ENCODE measurements at regions not wholly inside any gene's neighbourhood (a gene's known extent, or its start where the extent isn't known, plus 50 kb on each side); places are given as distances from the start of the nearest gene placed in this dataset.

- no peak overlapping the region for H3K27ac ChIP-seq
- no peak overlapping the region for H3K4me3 ChIP-seq
- no peak for DNase-seq
- no peaks in the 10 kb centered on the region for H3K27me3 ChIP-seq (replicated peaks; ENCODE audit: insufficient read depth)
- no peaks in the 10 kb centered on the region for H3K9me3 ChIP-seq (ENCODE audit: low read depth)
- H3K79me2 ChIP-seq (ENCODE audit: insufficient read depth): no peaks in the 10 kb centered on the region
- no peaks in the 10 kb centered on the region for H3K36me3 ChIP-seq (ENCODE audit: low read depth)
- no peak overlapping the region for H3K4me2 ChIP-seq (ENCODE audit: unreplicated experiment)
- WGBS, 2 experiments (ENCODE audit: low coverage in 1 of 2, low lambda C conversion rate in 2 of 2, missing lambda C conversion rate in 2 of 2): 94 to 100% methylated on average over 1 of the region's 1 CpG
- no peaks in the 10 kb centered on the region for H4K20me1 ChIP-seq (ENCODE audit: insufficient read depth)
- H3K4me1 ChIP-seq (ENCODE audit: insufficient read depth): no peaks in the 10 kb centered on the region
- no peak overlapping the region for H2AFZ ChIP-seq
- in situ Hi-C loops (cut with MboI): no loop called here
- TF ChIP-seq EZH2phosphoT487 (IDR thresholded peaks at IDR 0.05; ENCODE audit: insufficient read depth, low read depth): no peak
- TF ChIP-seq EZH2 (IDR thresholded peaks at IDR 0.05; ENCODE audit: insufficient read depth, poor library complexity, severe bottlenecking): no peak
- H3K9me2 ChIP-seq (ENCODE audit: insufficient read depth): no peaks in the 10 kb centered on the region
- H3F3A ChIP-seq (ENCODE audit: insufficient read depth): no peaks in the 10 kb centered on the region
- no peak overlapping the region for H3K9ac ChIP-seq
Observed at GRCh38 chr3:5035113-5035512, 55.9 kb downstream of the BHLHE40 start.

GRCh38 chr3:5035692-5036391, 56.6 kb downstream of the BHLHE40 start:
- Histone ChIP-seq H4K20me1 (ENCODE audit: insufficient read depth) (no peaks in the 10 kb centered on the region), H3K27me3 (replicated peaks; ENCODE audit: insufficient read depth) (no peaks in the 10 kb centered on the region), H3F3A (ENCODE audit: insufficient read depth) (no peaks in the 10 kb centered on the region), H3K4me2 (ENCODE audit: unreplicated experiment) (no peak overlapping the region), H3K79me2 (ENCODE audit: insufficient read depth) (no peaks in the 10 kb centered on the region), H3K4me1 (ENCODE audit: insufficient read depth) (no peaks in the 10 kb centered on the region), H3K27ac (no peak overlapping the region), H3K9ac (no peak overlapping the region), H3K9me2 (ENCODE audit: insufficient read depth) (no peaks in the 10 kb centered on the region), H3K9me3 (ENCODE audit: low read depth) (no peaks in the 10 kb centered on the region), H3K4me3 (no peak overlapping the region), H3K36me3 (ENCODE audit: low read depth) (no peaks in the 10 kb centered on the region), H2AFZ (no peak overlapping the region)
- in situ Hi-C loops (cut with MboI): no loop called here
- 88 to 91% methylated on average over 13 of the region's 13 CpGs for WGBS, 2 experiments (ENCODE audit: low coverage in 1 of 2, low lambda C conversion rate in 2 of 2, missing lambda C conversion rate in 2 of 2)
- no peak for TF ChIP-seq EZH2phosphoT487 (IDR thresholded peaks at IDR 0.05; ENCODE audit: insufficient read depth, low read depth)
- TF ChIP-seq EZH2 (IDR thresholded peaks at IDR 0.05; ENCODE audit: insufficient read depth, poor library complexity, severe bottlenecking): no peak
- peak; percentile 33 for DNase-seq

- H3K27ac ChIP-seq: no peak overlapping the region
- in situ Hi-C loops (cut with MboI): no loop called here
- TF ChIP-seq EZH2phosphoT487 (IDR thresholded peaks at IDR 0.05; ENCODE audit: insufficient read depth, low read depth) (no peak), EZH2 (IDR thresholded peaks at IDR 0.05; ENCODE audit: insufficient read depth, poor library complexity, severe bottlenecking) (no peak)
Observed at GRCh38 chr3:5036392-5036766, 57.1 kb downstream of the BHLHE40 start.

GRCh38 chr3:5036858-5037257, 57.6 kb downstream of the BHLHE40 start:
- DNase-seq: peak; percentile 40
- Histone ChIP-seq H4K20me1 (ENCODE audit: insufficient read depth) (no peaks in the 10 kb centered on the region), H3K4me2 (ENCODE audit: unreplicated experiment) (no peak overlapping the region), H3K9me2 (ENCODE audit: insufficient read depth) (no peaks in the 10 kb centered on the region), H3K79me2 (ENCODE audit: insufficient read depth) (no peaks in the 10 kb centered on the region), H3K27ac (no peak overlapping the region), H3K9me3 (ENCODE audit: low read depth) (no peaks in the 10 kb centered on the region), H2AFZ (no peak overlapping the region), H3K4me1 (ENCODE audit: insufficient read depth) (no peaks in the 10 kb centered on the region), H3F3A (ENCODE audit: insufficient read depth) (no peaks in the 10 kb centered on the region), H3K4me3 (no peak overlapping the region), H3K27me3 (replicated peaks; ENCODE audit: insufficient read depth) (no peaks in the 10 kb centered on the region), H3K9ac (no peak overlapping the region), H3K36me3 (ENCODE audit: low read depth) (no peaks in the 10 kb centered on the region)
- in situ Hi-C loops (cut with MboI): no loop called here
- 56 to 68% methylated on average over 5 of the region's 5 CpGs for WGBS, 2 experiments (ENCODE audit: low coverage in 1 of 2, low lambda C conversion rate in 2 of 2, missing lambda C conversion rate in 2 of 2)
- TF ChIP-seq EZH2phosphoT487 (IDR thresholded peaks at IDR 0.05; ENCODE audit: insufficient read depth, low read depth) (no peak), EZH2 (IDR thresholded peaks at IDR 0.05; ENCODE audit: insufficient read depth, poor library complexity, severe bottlenecking) (no peak)

More at GRCh38 chr3:5036392-5036766, 57.1 kb downstream of the BHLHE40 start:
- no peaks in the 10 kb centered on the region for H3K9me2 ChIP-seq (ENCODE audit: insufficient read depth)
- no peak overlapping the region for H3K4me2 ChIP-seq (ENCODE audit: unreplicated experiment)
- no peak overlapping the region for H3K9ac ChIP-seq
- no peak for DNase-seq
- no peaks in the 10 kb centered on the region for H4K20me1 ChIP-seq (ENCODE audit: insufficient read depth)
- H3K9me3 ChIP-seq (ENCODE audit: low read depth): no peaks in the 10 kb centered on the region
- no peak overlapping the region for H3K4me3 ChIP-seq
- H3F3A ChIP-seq (ENCODE audit: insufficient read depth): no peaks in the 10 kb centered on the region
- no peaks in the 10 kb centered on the region for H3K79me2 ChIP-seq (ENCODE audit: insufficient read depth)
- WGBS, 2 experiments (ENCODE audit: low coverage in 1 of 2, low lambda C conversion rate in 2 of 2, missing lambda C conversion rate in 2 of 2): 91 to 95% methylated on average over 2 of the region's 2 CpGs
- H3K4me1 ChIP-seq (ENCODE audit: insufficient read depth): no peaks in the 10 kb centered on the region
- H3K27me3 ChIP-seq (replicated peaks; ENCODE audit: insufficient read depth): no peaks in the 10 kb centered on the region
- H2AFZ ChIP-seq: no peak overlapping the region
- H3K36me3 ChIP-seq (ENCODE audit: low read depth): no peaks in the 10 kb centered on the region
